ENCODE measurements at regions not wholly inside any gene's neighbourhood (a gene's known extent, or its start where the extent isn't known, plus 50 kb on each side); places are given as distances from the start of the nearest gene placed in this dataset.
"Not testable (repeated sequence)": the region's sequence is repeated elsewhere in the genome, so short reads cannot be mapped to it uniquely, and the experiment has no call there.

- no peak for DNase-seq (ENCODE audit: low spot score)
Observed at GRCh38 chr7:120184866-120185265, 88.1 kb upstream of the KCND2 start.

- no peak for DNase-seq (ENCODE audit: low spot score)
Observed at GRCh38 chr7:120185940-120186682, 86.9 kb upstream of the KCND2 start.

- DNase-seq (ENCODE audit: low spot score) = no peak
Observed at GRCh38 chr7:120186688-120187087, 86.3 kb upstream of the KCND2 start.

GRCh38 chr7:120189623-120190022, 83.4 kb upstream of the KCND2 start:
- DNase-seq (ENCODE audit: low spot score) = no peak

GRCh38 chr7:120190109-120190508, 82.9 kb upstream of the KCND2 start:
- DNase-seq (ENCODE audit: low spot score) = no peak

- no peak for DNase-seq (ENCODE audit: low spot score)
Observed at GRCh38 chr7:120190566-120190965, 82.4 kb upstream of the KCND2 start.

- DNase-seq (ENCODE audit: low spot score) = not testable (repeated sequence)
Observed at GRCh38 chr7:120191423-120191822, 81.6 kb upstream of the KCND2 start.

- no peak for DNase-seq (ENCODE audit: low spot score)
Observed at GRCh38 chr7:120201290-120201689, 71.7 kb upstream of the KCND2 start.

GRCh38 chr7:120205101-120205500, 67.9 kb upstream of the KCND2 start:
- DNase-seq (ENCODE audit: low spot score) = no peak

GRCh38 chr7:120207037-120207436, 65.9 kb upstream of the KCND2 start:
- no peak for DNase-seq (ENCODE audit: low spot score)

- DNase-seq (ENCODE audit: low spot score) = no peak
Observed at GRCh38 chr7:120215654-120216053, 57.3 kb upstream of the KCND2 start.

GRCh38 chr7:120216947-120217346, 56.0 kb upstream of the KCND2 start:
- no peak for DNase-seq (ENCODE audit: low spot score)

- no peak for DNase-seq (ENCODE audit: low spot score)
Observed at GRCh38 chr7:120218712-120219111, 54.3 kb upstream of the KCND2 start.

GRCh38 chr7:120221666-120222065, 51.3 kb upstream of the KCND2 start:
- no peak for DNase-seq (ENCODE audit: low spot score)
